Osteocyte (in vitro differentiated cells): ENCODE measurements at regions not wholly inside any gene's neighbourhood (a gene's known extent, or its start where the extent isn't known, plus 50 kb on each side); places are given as distances from the start of the nearest gene placed in this dataset.

Experiments
- DNase-seq: peaks from one replicate; pipeline ENCODE4 v3.0.0; 2021; ENCODE audit warnings: mixed read lengths; ENCODE audit not compliant: unreplicated experiment; ENCODE audit errors: extremely low spot score
- H3K27ac Mint-ChIP-seq: one replicate; pipeline ENCODE4 v1.8.0; 2021; ENCODE audit warnings: mild to moderate bottlenecking, mixed read lengths; ENCODE audit not compliant: unreplicated experiment
- H3K27me3 Mint-ChIP-seq: one replicate; pipeline ENCODE4 v1.8.0; 2021; ENCODE audit warnings: mixed read lengths; ENCODE audit not compliant: unreplicated experiment
- H3K36me3 Mint-ChIP-seq: one replicate; pipeline ENCODE4 v1.8.0; 2021; ENCODE audit warnings: mixed read lengths; ENCODE audit not compliant: unreplicated experiment
- H3K4me1 Mint-ChIP-seq: one replicate; pipeline ENCODE4 v1.8.0; 2021; ENCODE audit warnings: mixed read lengths; ENCODE audit not compliant: unreplicated experiment
- H3K4me3 Mint-ChIP-seq: one replicate; pipeline ENCODE4 v1.8.0; 2021; ENCODE audit warnings: mild to moderate bottlenecking, moderate library complexity, mixed read lengths; ENCODE audit not compliant: unreplicated experiment
- H3K9me3 Mint-ChIP-seq: one replicate; pipeline ENCODE4 v1.8.0; 2021; ENCODE audit warnings: mixed read lengths; ENCODE audit not compliant: unreplicated experiment
- CTCF ChIP-seq: fragments of 200-600 bp; sonication (generic); IDR thresholded peaks from 2 replicates; pipeline ENCODE4 v1.5.0; 2021; ENCODE audit warnings: antibody characterized with exemption, mild to moderate bottlenecking, moderate library complexity

GRCh38 chr2:79219383-79219988, 59.9 kb upstream of the REG3A start:
- TF ChIP-seq CTCF: peak; percentile 71
- Mint-ChIP-seq H3K27ac (no peak overlapping the region), H3K9me3 (no peaks in the 10 kb centered on the region), H3K36me3 (no peaks in the 10 kb centered on the region), H3K4me3 (no peak overlapping the region), H3K4me1 (no peaks in the 10 kb centered on the region), H3K27me3 (peaks cover 2% of the 10 kb centered on the region)
- no peak for DNase-seq

GRCh38 chr2:79210274-79210917, 50.8 kb upstream of the REG3A start:
- no peaks in the 10 kb centered on the region for H3K9me3 Mint-ChIP-seq
- H3K36me3 Mint-ChIP-seq: no peaks in the 10 kb centered on the region
- no peaks in the 10 kb centered on the region for H3K4me1 Mint-ChIP-seq

More at GRCh38 chr2:79210274-79210917, 50.8 kb upstream of the REG3A start:
- Mint-ChIP-seq H3K27ac (no peak overlapping the region), H3K4me3 (no peak overlapping the region), H3K27me3 (no peaks in the 10 kb centered on the region)
- DNase-seq: no peak
- TF ChIP-seq CTCF: no peak
